ENCODE measurements at regions not wholly inside any gene's neighbourhood (a gene's known extent, or its start where the extent isn't known, plus 50 kb on each side); places are given as distances from the start of the nearest gene placed in this dataset.

GRCh38 chr1:2856066-2856390, 54.5 kb upstream of the TTC34 start:
- DNase-seq (no peak), ATAC-seq (no peak)
- intact Hi-C loops (cut with DNase I), result no loop called here
- no peaks in the 10 kb centered on the region for H3K27me3 ChIP-seq
- H3K9me3 ChIP-seq, result no peaks in the 10 kb centered on the region
- no peaks in the 10 kb centered on the region for H3K36me3 ChIP-seq (replicated peaks in 1 of 2; ENCODE audit: insufficient read depth in 1 of 2, low read depth in 2 of 2)
- H3K27ac ChIP-seq, result no peak overlapping the region
- WGBS, 2 donors, result 59 to 75% methylated on average over 6 to 13 of the region's 13 CpGs
- no peaks in the 10 kb centered on the region for H3K4me1 ChIP-seq
- TF ChIP-seq POLR2A (IDR thresholded peaks at IDR 0.05), result no peak
- TF ChIP-seq, protein P1, sequence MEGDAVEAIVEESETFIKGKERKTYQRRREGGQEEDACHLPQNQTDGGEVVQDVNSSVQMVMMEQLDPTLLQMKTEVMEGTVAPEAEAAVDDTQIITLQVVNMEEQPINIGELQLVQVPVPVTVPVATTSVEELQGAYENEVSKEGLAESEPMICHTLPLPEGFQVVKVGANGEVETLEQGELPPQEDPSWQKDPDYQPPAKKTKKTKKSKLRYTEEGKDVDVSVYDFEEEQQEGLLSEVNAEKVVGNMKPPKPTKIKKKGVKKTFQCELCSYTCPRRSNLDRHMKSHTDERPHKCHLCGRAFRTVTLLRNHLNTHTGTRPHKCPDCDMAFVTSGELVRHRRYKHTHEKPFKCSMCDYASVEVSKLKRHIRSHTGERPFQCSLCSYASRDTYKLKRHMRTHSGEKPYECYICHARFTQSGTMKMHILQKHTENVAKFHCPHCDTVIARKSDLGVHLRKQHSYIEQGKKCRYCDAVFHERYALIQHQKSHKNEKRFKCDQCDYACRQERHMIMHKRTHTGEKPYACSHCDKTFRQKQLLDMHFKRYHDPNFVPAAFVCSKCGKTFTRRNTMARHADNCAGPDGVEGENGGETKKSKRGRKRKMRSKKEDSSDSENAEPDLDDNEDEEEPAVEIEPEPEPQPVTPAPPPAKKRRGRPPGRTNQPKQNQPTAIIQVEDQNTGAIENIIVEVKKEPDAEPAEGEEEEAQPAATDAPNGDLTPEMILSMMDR (IDR thresholded peaks at IDR 0.05), result no peak
- H3K4me3 ChIP-seq, result no peak overlapping the region

DNA sequence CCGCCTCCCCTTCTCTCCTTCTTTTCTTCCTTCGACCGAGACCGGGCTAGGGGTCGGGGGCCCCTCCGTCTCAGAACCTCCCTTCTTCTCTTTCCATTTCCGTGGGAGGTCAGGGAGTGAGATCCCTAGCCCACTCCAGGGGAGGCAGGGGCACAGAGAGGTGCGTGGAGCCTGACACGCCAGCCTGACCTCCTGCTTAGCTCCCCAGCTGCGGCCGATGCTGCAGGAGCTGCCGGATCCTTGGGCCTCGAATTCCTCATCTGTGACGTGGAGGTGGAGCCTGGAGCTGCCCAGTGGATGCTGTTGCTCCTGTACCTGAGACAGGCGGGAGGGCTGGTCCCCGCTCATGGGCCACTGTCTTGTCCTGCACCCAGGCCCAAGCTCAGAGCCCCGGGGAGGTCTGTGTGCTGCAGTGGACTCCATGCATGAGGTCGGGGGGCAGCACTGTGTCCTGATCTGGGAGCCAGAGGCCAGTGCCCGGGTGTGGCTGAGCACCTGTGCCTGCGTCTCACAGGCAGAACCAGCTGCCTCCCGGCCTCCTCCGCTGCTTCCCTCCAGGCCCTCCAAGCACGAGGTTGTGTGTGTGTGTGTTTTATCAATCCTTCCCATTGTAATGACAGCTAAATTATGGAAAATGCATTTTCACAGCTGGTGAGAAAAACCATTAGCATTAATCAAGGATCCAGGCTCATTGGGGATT, 55.3 kb upstream of the TTC34 start:
- H3K27me3 ChIP-seq, result no peaks in the 10 kb centered on the region
- DNase-seq, result no peak

GRCh38 chr1:2857521-2857920, 56.0 kb upstream of the TTC34 start:
- Histone ChIP-seq H3K36me3 (replicated peaks in 1 of 2; ENCODE audit: insufficient read depth in 1 of 2, low read depth in 2 of 2) (no peaks in the 10 kb centered on the region), H3K27ac (no peak overlapping the region), H3K9me3 (no peaks in the 10 kb centered on the region), H3K4me3 (no peak overlapping the region), H3K27me3 (no peaks in the 10 kb centered on the region), H3K4me1 (no peaks in the 10 kb centered on the region)
- TF ChIP-seq, protein P1 (IDR thresholded peaks at IDR 0.05), result no peak
- TF ChIP-seq POLR2A (IDR thresholded peaks at IDR 0.05), result no peak
- intact Hi-C loops (cut with DNase I), result no loop called here
- ATAC-seq, result no peak
- 69 to 90% methylated on average over 7 to 15 of the region's 15 CpGs for WGBS, 2 donors
- no peak for DNase-seq

More for the DNA sequence above, 55.3 kb upstream of the TTC34 start:
- H3K9me3 ChIP-seq, result no peaks in the 10 kb centered on the region
- no peaks in the 10 kb centered on the region for H3K4me1 ChIP-seq
- no peak overlapping the region for H3K27ac ChIP-seq
- no peaks in the 10 kb centered on the region for H3K36me3 ChIP-seq (replicated peaks in 1 of 2; ENCODE audit: insufficient read depth in 1 of 2, low read depth in 2 of 2)
- no peak overlapping the region for H3K4me3 ChIP-seq
- ATAC-seq, result no peak
- TF ChIP-seq, protein P1 (IDR thresholded peaks at IDR 0.05), result no peak
- no peak for TF ChIP-seq POLR2A (IDR thresholded peaks at IDR 0.05)
- WGBS, 2 donors, result 50 to 57% methylated on average over 18 to 23 of the region's 23 CpGs
- intact Hi-C loops (cut with DNase I), result no loop called here

DNA sequence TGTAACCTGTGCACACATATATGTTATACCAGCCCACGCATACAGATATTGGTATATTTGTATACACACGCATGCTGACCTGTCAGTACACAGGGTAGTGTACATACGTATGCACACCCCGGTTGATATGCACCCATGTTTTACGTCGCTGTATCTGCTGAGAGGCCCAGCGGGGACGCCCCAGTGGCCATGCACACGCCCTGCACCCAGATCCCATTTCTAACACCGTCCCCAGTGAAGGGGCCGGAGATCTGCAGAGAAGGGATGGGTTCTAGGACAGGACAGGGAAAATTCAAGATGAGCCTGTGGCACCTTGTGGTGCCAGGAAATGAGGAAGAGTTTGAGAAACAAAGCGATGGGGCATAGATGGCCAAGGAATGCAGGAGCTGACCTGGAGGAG, 57.2 kb upstream of the TTC34 start:
- WGBS, 2 donors, result 73 to 87% methylated on average over 12 of the region's 12 CpGs
- TF ChIP-seq POLR2A (IDR thresholded peaks at IDR 0.05), result no peak
- TF ChIP-seq, protein P1 (IDR thresholded peaks at IDR 0.05), result no peak
- H3K27me3 ChIP-seq, result no peaks in the 10 kb centered on the region

DNA sequence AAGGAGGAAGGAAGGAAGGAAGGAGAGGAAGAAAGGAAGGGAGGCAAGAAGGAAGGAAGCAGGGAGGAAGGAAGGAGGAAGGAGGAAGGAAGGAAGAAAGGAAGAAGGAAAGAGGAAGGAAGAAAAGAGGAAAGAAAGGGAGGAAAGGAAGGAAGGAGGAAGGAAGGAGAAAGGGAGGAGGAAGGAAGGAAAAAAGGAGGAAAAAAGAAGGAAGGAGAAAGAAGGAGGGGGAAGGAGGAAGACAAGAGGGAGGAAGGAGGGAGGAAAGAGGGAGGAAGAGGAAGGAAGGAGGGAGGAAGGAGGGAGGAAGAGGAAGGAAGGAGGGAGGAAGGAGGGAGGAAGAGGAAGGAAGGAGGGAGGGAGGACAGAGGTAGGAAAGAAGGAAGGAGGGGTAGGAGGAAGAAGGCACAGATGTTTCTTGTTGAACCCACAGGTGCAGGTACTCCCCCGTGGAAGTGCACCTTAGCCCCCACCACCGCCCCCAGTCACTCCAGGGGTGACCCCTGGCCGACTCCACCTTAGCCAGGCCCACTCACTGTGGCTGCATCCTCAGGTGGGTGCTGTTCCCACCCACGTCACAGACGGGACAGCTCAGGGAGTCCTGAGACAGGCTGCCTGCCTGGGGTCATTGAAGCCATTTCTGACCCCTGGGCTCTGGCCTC, 57.9 kb upstream of the TTC34 start:
- TF ChIP-seq, protein P1 (IDR thresholded peaks at IDR 0.05), result no peak
- no peak for TF ChIP-seq POLR2A (IDR thresholded peaks at IDR 0.05)
- Histone ChIP-seq H3K4me3 (no peak overlapping the region), H3K4me1 (no peaks in the 10 kb centered on the region), H3K27ac (no peak overlapping the region), H3K27me3 (no peaks in the 10 kb centered on the region), H3K36me3 (replicated peaks in 1 of 2; ENCODE audit: insufficient read depth in 1 of 2, low read depth in 2 of 2) (no peaks in the 10 kb centered on the region), H3K9me3 (no peaks in the 10 kb centered on the region)
- intact Hi-C loops (cut with DNase I), result no loop called here
- no peak for DNase-seq
- ATAC-seq, result no peak
- 58 to 79% methylated on average over 2 to 5 of the region's 5 CpGs for whole genome bisulfite sequencing, 2 donors

More for the DNA sequence above, 57.2 kb upstream of the TTC34 start:
- Histone ChIP-seq H3K4me1 (no peaks in the 10 kb centered on the region), H3K36me3 (replicated peaks in 1 of 2; ENCODE audit: insufficient read depth in 1 of 2, low read depth in 2 of 2) (no peaks in the 10 kb centered on the region), H3K4me3 (no peak overlapping the region), H3K9me3 (no peaks in the 10 kb centered on the region), H3K27ac (no peak overlapping the region)
- intact Hi-C loops (cut with DNase I), result no loop called here
- DNase-seq, result no peak
- no peak for ATAC-seq

Measured in body of pancreas (tissue), 4 donors.